HG02610 (cell line): ENCODE measurements at regions not wholly inside any gene's neighbourhood (a gene's known extent, or its start where the extent isn't known, plus 50 kb on each side); places are given as distances from the start of the nearest gene placed in this dataset.
"Not testable (repeated sequence)": the region's sequence is repeated elsewhere in the genome, so short reads cannot be mapped to it uniquely, and the experiment has no call there.

Experiments used
- ATAC-seq: cut with Tn5 transposase; IDR thresholded peaks from one replicate; pipeline ENCODE4 v1.9.1; 2021; ENCODE audit warnings: mild to moderate bottlenecking, moderate library complexity; ENCODE audit not compliant: unreplicated experiment

GRCh38 chr10:21159669-21160068, 262.6 kb upstream of the NEBL start:
- no peak for ATAC-seq

- ATAC-seq: no peak
These were observed 261.2 kb upstream of the NEBL start for GRCh38 chr10:21158301-21158700.

- ATAC-seq: no peak
These were observed 260.6 kb upstream of the NEBL start for GRCh38 chr10:21157664-21158063.

- ATAC-seq: no peak
These were observed 253.1 kb upstream of the NEBL start for GRCh38 chr10:21150166-21150565.

GRCh38 chr10:21146436-21146789, 249.3 kb upstream of the NEBL start:
- ATAC-seq: no peak

GRCh38 chr10:21145751-21146435, 248.8 kb upstream of the NEBL start:
- no peak for ATAC-seq

GRCh38 chr10:21144047-21144446, 246.9 kb upstream of the NEBL start:
- ATAC-seq: no peak

- ATAC-seq: no peak
These were observed 244.9 kb upstream of the NEBL start for GRCh38 chr10:21141946-21142492.

GRCh38 chr10:21138769-21139340, 241.7 kb upstream of the NEBL start:
- ATAC-seq: no peak

GRCh38 chr10:21135023-21135931, 238.2 kb upstream of the NEBL start:
- no peak for ATAC-seq

GRCh38 chr10:21134645-21135022, 237.5 kb upstream of the NEBL start:
- no peak for ATAC-seq

- no peak for ATAC-seq
These were observed 233.8 kb upstream of the NEBL start for GRCh38 chr10:21130683-21131442.

- no peak for ATAC-seq
These were observed 233.0 kb upstream of the NEBL start for GRCh38 chr10:21130108-21130507.

GRCh38 chr10:21125471-21126228, 228.5 kb upstream of the NEBL start:
- no peak for ATAC-seq

GRCh38 chr10:21122907-21123306, 225.8 kb upstream of the NEBL start:
- no peak for ATAC-seq

- ATAC-seq: not testable (repeated sequence)
These were observed 224.7 kb upstream of the NEBL start for GRCh38 chr10:21121822-21122221.

GRCh38 chr10:21114683-21115082, 217.6 kb upstream of the NEBL start:
- no peak for ATAC-seq

GRCh38 chr10:21110358-21110757, 213.2 kb upstream of the NEBL start:
- ATAC-seq: no peak

GRCh38 chr10:21106931-21107330, 209.8 kb upstream of the NEBL start:
- ATAC-seq: not testable (repeated sequence)

GRCh38 chr10:21105331-21105730, 208.2 kb upstream of the NEBL start:
- ATAC-seq: not testable (repeated sequence)
